ENCODE measurements at regions not wholly inside any gene's neighbourhood (a gene's known extent, or its start where the extent isn't known, plus 50 kb on each side); places are given as distances from the start of the nearest gene placed in this dataset.
A peak's percentile ranks its signal among the peaks of the same experiment; 100 is the strongest.

DNA sequence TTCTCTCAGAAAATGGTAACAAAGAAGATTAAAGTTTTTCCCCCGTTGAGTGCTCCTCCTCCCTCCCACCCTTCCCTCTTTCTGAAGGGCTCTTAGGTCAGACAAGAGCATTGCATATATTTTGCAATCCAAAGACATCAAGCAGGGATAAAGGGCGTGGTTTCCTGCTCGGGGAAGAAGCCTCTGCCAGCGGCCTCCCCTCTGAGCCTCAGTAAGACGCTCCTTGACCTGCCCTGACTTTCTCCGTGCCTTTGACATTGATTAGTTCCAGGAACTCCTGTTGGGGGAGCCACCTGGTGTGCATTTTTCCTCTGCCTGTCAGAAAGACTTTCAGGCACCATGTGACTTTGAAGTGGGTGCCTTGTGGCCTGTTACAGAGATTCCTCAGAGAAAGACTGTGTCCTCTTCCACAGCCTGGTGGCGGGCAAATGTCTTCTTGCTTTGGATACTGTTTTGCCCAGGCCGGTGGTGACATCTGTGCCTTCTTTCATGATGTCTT is 87.2 kb upstream of the TBL1XR1 start (continued):
- TF ChIP-seq, protein P1, sequence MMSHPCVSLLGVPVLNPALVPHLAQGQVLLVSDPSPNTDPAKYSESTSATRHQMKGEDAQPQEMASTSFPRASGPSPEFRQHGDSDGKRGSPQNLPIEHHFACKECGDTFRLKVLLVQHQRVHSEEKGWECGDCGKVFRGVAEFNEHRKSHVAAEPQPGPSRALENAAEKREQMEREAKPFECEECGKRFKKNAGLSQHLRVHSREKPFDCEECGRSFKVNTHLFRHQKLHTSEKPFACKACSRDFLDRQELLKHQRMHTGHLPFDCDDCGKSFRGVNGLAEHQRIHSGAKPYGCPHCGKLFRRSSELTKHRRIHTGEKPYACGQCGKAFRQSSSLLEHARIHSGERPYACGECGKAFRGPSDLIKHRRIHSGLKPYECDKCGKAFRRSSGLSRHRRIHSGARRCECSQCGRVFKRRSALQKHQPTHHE (CRISPR knock-in tag; IDR thresholded peaks at IDR 0.05; ENCODE audit: borderline replicate concordance), result no peak
- TF ChIP-seq, protein P2, sequence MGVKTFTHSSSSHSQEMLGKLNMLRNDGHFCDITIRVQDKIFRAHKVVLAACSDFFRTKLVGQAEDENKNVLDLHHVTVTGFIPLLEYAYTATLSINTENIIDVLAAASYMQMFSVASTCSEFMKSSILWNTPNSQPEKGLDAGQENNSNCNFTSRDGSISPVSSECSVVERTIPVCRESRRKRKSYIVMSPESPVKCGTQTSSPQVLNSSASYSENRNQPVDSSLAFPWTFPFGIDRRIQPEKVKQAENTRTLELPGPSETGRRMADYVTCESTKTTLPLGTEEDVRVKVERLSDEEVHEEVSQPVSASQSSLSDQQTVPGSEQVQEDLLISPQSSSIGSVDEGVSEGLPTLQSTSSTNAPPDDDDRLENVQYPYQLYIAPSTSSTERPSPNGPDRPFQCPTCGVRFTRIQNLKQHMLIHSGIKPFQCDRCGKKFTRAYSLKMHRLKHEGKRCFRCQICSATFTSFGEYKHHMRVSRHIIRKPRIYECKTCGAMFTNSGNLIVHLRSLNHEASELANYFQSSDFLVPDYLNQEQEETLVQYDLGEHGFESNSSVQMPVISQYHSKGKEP (CRISPR knock-in tag; IDR thresholded peaks at IDR 0.05), result no peak
- TF ChIP-seq ZNF557 (CRISPR knock-in tag; IDR thresholded peaks at IDR 0.05) (no peak), TARDBP (CRISPR knock-in tag; IDR thresholded peaks at IDR 0.05) (no peak), ZNF326 (CRISPR knock-in tag; IDR thresholded peaks at IDR 0.05; ENCODE audit: borderline replicate concordance) (no peak), SOX6 (IDR thresholded peaks at IDR 0.05) (no peak), SOX6 (CRISPR knock-in tag; IDR thresholded peaks at IDR 0.05) (no peak), NCOR1 (IDR thresholded peaks at IDR 0.05; ENCODE audit: borderline replicate concordance, low read length) (no peak), ZNF251 (CRISPR knock-in tag; IDR thresholded peaks at IDR 0.05) (no peak), ZNF629 (CRISPR knock-in tag; conservative IDR thresholded peaks at IDR 0.05) (0 out of 2 replicates have a peak, but pooled peaks have one; percentile 25), ZNF747 (CRISPR knock-in tag; IDR thresholded peaks at IDR 0.05; ENCODE audit: borderline replicate concordance) (no peak), TAF15 (IDR thresholded peaks at IDR 0.05; ENCODE audit: low read depth, low read length, poor library complexity, severe bottlenecking) (no peak), KLF12 (CRISPR knock-in tag; IDR thresholded peaks at IDR 0.05; ENCODE audit: borderline replicate concordance) (no peak), ZBTB7A (CRISPR knock-in tag; IDR thresholded peaks at IDR 0.05) (no peak), ZKSCAN1 (IDR thresholded peaks at IDR 0.05; ENCODE audit: low read length) (no peak), HCFC1 (IDR thresholded peaks at IDR 0.05; ENCODE audit: low read depth, low read length) (no peak), HNRNPUL1 (IDR thresholded peaks at IDR 0.05; ENCODE audit: low read depth, low read length) (no peak)
- TF ChIP-seq, protein P3, sequence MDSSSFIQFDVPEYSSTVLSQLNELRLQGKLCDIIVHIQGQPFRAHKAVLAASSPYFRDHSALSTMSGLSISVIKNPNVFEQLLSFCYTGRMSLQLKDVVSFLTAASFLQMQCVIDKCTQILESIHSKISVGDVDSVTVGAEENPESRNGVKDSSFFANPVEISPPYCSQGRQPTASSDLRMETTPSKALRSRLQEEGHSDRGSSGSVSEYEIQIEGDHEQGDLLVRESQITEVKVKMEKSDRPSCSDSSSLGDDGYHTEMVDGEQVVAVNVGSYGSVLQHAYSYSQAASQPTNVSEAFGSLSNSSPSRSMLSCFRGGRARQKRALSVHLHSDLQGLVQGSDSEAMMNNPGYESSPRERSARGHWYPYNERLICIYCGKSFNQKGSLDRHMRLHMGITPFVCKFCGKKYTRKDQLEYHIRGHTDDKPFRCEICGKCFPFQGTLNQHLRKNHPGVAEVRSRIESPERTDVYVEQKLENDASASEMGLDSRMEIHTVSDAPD (CRISPR knock-in tag; IDR thresholded peaks at IDR 0.05), result no peak
- TF ChIP-seq, protein P4, sequence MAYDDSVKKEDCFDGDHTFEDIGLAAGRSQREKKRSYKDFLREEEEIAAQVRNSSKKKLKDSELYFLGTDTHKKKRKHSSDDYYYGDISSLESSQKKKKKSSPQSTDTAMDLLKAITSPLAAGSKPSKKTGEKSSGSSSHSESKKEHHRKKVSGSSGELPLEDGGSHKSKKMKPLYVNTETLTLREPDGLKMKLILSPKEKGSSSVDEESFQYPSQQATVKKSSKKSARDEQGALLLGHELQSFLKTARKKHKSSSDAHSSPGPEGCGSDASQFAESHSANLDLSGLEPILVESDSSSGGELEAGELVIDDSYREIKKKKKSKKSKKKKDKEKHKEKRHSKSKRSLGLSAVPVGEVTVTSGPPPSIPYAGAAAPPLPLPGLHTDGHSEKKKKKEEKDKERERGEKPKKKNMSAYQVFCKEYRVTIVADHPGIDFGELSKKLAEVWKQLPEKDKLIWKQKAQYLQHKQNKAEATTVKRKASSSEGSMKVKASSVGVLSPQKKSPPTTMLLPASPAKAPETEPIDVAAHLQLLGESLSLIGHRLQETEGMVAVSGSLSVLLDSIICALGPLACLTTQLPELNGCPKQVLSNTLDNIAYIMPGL (CRISPR knock-in tag; IDR thresholded peaks at IDR 0.05; ENCODE audit: borderline replicate concordance in 1 of 2, low read depth in 1 of 2), result no peak
- TF ChIP-seq, protein P5, sequence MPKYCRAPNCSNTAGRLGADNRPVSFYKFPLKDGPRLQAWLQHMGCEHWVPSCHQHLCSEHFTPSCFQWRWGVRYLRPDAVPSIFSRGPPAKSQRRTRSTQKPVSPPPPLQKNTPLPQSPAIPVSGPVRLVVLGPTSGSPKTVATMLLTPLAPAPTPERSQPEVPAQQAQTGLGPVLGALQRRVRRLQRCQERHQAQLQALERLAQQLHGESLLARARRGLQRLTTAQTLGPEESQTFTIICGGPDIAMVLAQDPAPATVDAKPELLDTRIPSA (CRISPR knock-in tag; IDR thresholded peaks at IDR 0.05; ENCODE audit: borderline replicate concordance), result no peak
- TF ChIP-seq, protein P6, sequence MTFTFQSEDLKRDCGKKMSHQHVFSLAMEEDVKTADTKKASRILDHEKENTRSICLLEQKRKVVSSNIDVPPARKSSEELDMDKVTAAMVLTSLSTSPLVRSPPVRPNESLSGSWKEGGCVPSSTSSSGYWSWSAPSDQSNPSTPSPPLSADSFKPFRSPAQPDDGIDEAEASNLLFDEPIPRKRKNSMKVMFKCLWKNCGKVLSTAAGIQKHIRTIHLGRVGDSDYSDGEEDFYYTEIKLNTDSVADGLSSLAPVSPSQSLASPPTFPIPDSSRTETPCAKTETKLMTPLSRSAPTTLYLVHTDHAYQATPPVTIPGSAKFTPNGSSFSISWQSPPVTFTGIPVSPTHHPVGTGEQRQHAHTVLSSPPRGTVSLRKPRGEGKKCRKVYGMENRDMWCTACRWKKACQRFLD (CRISPR knock-in tag; IDR thresholded peaks at IDR 0.05; ENCODE audit: borderline replicate concordance), result no peak
- TF ChIP-seq, protein P7, sequence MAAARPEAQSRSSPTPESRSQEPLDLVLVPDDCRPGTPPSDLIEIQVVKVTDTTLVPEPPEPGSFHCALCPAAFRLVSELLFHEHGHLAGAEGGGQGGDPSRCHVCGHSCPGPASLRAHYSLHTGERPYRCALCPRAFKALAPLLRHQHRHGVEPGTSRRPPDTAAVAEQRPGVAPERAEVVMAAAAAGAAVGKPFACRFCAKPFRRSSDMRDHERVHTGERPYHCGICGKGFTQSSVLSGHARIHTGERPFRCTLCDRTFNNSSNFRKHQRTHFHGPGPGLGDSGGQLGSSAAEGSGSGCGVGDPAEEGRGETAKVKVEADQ (CRISPR knock-in tag; IDR thresholded peaks at IDR 0.05; ENCODE audit: borderline replicate concordance), result no peak
